Fibroblast of lung (primary cell): ENCODE measurements at regions not wholly inside any gene's neighbourhood (a gene's known extent, or its start where the extent isn't known, plus 50 kb on each side); places are given as distances from the start of the nearest gene placed in this dataset.

Source experiments
- EZH2 ChIP-seq: IDR thresholded peaks from 2 replicates; pipeline ENCODE4 v1.5.1; 2012; ENCODE audit warnings: low read length, control low read depth, mild to moderate bottlenecking; ENCODE audit errors: missing control alignments
- TF ChIP-seq, protein P1 (sequence below), 2 donors: IDR thresholded peaks in 1 of 2; conservative IDR thresholded peaks in 1 of 2; 1 replicate in 1 of 2; 2 replicates in 1 of 2; pipeline ENCODE4 v1.5.1; 2011 to 2012; ENCODE audit warnings: low read length in 2 of 2, control low read depth in 1 of 2, inconsistent platforms in 1 of 2, low read depth in 1 of 2, mild to moderate bottlenecking in 1 of 2

DNA sequence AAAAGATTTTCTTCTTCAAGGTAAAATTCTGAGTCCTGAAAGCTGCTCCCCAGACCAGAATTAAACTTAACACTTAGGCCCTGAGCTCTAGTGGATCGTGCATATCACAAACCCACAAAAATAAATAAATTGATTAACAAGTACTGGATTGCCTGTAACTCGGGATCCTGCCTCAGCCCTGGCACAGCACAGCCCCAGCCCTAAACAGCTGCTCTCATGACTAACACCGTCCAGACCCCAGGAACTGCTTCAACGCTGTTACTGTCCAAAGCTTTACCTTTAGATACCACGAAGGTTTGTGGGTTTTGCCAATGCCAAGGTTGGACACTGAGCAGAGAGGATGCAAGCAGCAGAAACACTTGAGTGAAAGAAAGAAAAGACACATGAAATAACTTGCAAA, 172.5 kb downstream of the COPRS start:
- TF ChIP-seq, protein P1, sequence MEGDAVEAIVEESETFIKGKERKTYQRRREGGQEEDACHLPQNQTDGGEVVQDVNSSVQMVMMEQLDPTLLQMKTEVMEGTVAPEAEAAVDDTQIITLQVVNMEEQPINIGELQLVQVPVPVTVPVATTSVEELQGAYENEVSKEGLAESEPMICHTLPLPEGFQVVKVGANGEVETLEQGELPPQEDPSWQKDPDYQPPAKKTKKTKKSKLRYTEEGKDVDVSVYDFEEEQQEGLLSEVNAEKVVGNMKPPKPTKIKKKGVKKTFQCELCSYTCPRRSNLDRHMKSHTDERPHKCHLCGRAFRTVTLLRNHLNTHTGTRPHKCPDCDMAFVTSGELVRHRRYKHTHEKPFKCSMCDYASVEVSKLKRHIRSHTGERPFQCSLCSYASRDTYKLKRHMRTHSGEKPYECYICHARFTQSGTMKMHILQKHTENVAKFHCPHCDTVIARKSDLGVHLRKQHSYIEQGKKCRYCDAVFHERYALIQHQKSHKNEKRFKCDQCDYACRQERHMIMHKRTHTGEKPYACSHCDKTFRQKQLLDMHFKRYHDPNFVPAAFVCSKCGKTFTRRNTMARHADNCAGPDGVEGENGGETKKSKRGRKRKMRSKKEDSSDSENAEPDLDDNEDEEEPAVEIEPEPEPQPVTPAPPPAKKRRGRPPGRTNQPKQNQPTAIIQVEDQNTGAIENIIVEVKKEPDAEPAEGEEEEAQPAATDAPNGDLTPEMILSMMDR (conservative IDR thresholded peaks at IDR 0.05 in 1 of 2, IDR thresholded peaks at IDR 0.05 in 1 of 2; ENCODE audit: low read depth in 1 of 2, low read length in 2 of 2) = no peak
- no peak for TF ChIP-seq EZH2
